AG09309 (cell line): ENCODE measurements at regions not wholly inside any gene's neighbourhood (a gene's known extent, or its start where the extent isn't known, plus 50 kb on each side); places are given as distances from the start of the nearest gene placed in this dataset.

ENCODE experiments used
- DNase-seq: peaks from one replicate; pipeline ENCODE4 v3.0.0-alpha.2; 2010; ENCODE audit warnings: low read depth
- H3K4me3 ChIP-seq: 2 replicates; pipeline ENCODE4 v1.5.1; 2011; ENCODE audit warnings: mild to moderate bottlenecking, low read depth, low read length, moderate library complexity; ENCODE audit not compliant: control insufficient read depth
- TF ChIP-seq, protein P1 (sequence below): IDR thresholded peaks from 2 replicates; pipeline ENCODE4 v1.5.1; 2011; ENCODE audit warnings: mild to moderate bottlenecking, low read depth, low read length, inconsistent platforms; ENCODE audit not compliant: insufficient read depth, control insufficient read depth; ENCODE audit errors: missing control alignments

DNA sequence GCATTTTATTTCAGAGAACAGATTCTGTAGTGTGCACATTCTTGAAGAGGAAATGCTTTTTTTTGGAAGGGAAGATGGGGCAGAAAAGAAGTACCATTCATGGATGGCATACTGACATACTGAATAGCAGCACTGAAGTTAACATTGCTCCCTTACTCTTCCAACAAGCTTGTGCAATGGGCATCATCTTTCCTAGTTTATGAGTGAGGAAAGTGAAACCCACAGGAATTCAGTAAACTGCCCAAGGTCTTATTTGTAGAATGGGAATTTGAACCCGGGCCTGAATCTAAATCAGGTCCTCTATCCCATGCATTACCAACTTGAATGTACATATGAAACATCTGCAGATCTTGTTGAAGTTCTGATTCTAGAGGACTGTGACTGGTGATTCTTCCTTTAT, 215.7 kb upstream of the FGGY start:
- TF ChIP-seq, protein P1, sequence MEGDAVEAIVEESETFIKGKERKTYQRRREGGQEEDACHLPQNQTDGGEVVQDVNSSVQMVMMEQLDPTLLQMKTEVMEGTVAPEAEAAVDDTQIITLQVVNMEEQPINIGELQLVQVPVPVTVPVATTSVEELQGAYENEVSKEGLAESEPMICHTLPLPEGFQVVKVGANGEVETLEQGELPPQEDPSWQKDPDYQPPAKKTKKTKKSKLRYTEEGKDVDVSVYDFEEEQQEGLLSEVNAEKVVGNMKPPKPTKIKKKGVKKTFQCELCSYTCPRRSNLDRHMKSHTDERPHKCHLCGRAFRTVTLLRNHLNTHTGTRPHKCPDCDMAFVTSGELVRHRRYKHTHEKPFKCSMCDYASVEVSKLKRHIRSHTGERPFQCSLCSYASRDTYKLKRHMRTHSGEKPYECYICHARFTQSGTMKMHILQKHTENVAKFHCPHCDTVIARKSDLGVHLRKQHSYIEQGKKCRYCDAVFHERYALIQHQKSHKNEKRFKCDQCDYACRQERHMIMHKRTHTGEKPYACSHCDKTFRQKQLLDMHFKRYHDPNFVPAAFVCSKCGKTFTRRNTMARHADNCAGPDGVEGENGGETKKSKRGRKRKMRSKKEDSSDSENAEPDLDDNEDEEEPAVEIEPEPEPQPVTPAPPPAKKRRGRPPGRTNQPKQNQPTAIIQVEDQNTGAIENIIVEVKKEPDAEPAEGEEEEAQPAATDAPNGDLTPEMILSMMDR, result no peak
- no peak overlapping the region for H3K4me3 ChIP-seq
- DNase-seq, result no peak

GRCh38 chr1:59081795-59082194, 215.1 kb upstream of the FGGY start:
- H3K4me3 ChIP-seq, result no peak overlapping the region
- TF ChIP-seq, protein P1, result no peak
- no peak for DNase-seq

DNA sequence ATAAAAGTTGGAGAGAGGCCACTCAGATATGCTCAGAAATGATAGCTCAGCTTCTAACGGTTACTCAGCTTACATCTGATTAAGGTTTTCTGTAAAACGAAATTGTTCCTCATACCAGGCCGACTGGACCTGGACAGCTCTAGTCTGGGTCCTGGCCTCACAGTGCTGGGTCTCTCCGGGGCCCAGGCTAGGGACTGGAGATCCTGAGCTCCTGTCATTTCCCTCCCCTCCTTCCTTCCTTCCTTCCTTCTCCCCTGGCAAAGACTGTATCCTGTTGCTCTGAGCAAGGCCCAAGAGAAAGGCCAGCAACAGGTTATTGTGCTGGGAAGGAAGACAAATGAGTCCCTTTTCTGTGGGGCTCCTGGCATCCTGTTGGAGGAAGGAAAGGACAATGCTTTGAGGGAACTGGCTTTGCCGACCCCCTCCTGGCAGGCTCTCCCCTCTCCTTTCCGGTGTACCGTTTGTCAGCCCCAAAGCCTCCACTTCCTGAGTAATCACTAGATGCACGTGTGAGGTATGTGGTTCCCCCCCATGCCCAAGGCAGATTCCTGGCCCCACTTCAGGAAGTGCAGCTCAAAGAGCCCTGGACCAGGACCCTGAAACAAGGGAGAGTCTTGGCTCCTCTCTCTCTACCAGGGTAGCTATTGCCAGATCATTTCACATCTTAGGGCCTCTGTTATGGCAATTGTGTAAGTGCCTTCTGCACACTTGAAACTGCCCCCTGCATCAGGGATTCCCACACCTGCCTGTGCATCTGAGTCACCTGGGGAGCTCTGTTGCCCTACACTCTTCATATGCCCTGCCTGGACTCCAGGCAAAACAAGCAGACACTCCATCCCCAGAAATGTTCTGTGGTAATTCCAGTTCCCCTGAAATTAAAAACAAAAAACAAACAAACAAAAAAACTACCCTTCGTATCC, 212.7 kb upstream of the FGGY start:
- DNase-seq, result no peak
- no peak overlapping the region for H3K4me3 ChIP-seq
- TF ChIP-seq, protein P1, result no peak

DNA sequence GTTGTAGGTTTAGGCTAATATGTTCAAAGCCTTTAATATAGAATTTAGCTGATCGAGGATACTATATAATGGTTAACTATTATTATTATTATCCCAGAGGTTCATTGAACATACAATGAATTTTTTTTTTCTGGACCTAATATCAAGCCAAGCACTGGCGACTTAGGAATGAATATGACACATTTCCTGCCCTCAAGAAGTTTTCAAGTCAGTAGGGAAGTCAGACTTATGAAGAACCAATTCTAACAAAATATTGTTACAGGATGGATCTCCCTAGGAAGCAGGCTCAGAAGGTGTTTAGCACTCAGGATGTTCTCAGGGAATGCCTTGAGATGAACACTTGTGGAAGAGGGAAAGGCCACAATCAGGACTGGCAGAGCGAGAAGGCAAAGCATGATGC, 211.8 kb upstream of the FGGY start:
- H3K4me3 ChIP-seq, result no peak overlapping the region
- DNase-seq, result no peak
- TF ChIP-seq, protein P1, result no peak

- DNase-seq, result no peak
- TF ChIP-seq, protein P1, result no peak
- no peak overlapping the region for H3K4me3 ChIP-seq
Measured at GRCh38 chr1:59089036-59089798, 207.7 kb upstream of the FGGY start.

DNA sequence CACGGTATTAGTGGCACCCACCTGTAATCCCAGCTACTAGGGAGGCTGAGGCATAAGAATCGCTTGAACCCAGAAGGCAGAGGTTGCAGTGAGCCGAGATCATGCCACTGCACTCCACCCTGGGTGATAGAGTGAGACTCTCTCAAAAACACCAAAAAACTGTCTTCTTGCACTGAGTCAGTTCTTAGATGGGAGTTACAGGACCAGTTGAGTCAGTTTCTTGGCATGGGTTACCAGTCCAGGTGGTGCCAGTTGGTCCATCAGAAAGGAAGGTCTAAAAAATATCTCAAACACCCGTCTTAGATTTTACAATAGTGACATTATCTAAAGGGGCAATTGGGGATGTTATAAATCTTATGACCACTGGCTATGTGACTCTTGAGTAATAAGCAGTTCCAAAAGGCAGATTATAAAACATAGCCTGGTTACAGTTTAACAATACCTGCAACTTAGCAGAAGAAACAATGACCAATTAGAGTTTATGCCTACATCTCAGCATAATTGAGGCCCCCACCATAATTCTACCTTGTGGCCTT, 206.9 kb upstream of the FGGY start:
- TF ChIP-seq, protein P1, result no peak
- no peak for DNase-seq
- no peak overlapping the region for H3K4me3 ChIP-seq
